Testis (tissue), 2 donors: ENCODE measurements at regions not wholly inside any gene's neighbourhood (a gene's known extent, or its start where the extent isn't known, plus 50 kb on each side); places are given as distances from the start of the nearest gene placed in this dataset.

Experiments used
- CTCF ChIP-seq, 3 experiments: fragments of 450-650 bp in 2 of 3; fragments of 200-600 bp in 1 of 3; sonication (generic) in 1 of 3; IDR thresholded peaks; one replicate each; pipeline ENCODE4 v1.5.1; 2016 to 2019; ENCODE audit warnings: antibody characterized with exemption in 3 of 3, mild to moderate bottlenecking in 2 of 3, moderate library complexity in 1 of 3
- POLR2A ChIP-seq: fragments of 450-650 bp; IDR thresholded peaks from one replicate; pipeline ENCODE4 v1.6.1; 2017; ENCODE audit warnings: antibody characterized with exemption, mild to moderate bottlenecking, moderate library complexity

GRCh38 chr5:125103459-125103858 lies 357.0 kb upstream of the ZNF608 start:
- TF ChIP-seq CTCF (IDR thresholded peaks at IDR 0.05) (no peak), POLR2A (no peak)
